ENCODE measurements at regions not wholly inside any gene's neighbourhood (a gene's known extent, or its start where the extent isn't known, plus 50 kb on each side); places are given as distances from the start of the nearest gene placed in this dataset.
A peak's percentile ranks its signal among the peaks of the same experiment; 100 is the strongest.
"Not testable (repeated sequence)": the region's sequence is repeated elsewhere in the genome, so short reads cannot be mapped to it uniquely, and the experiment has no call there.

GRCh38 chr4:3953140-3953489 is 186.9 kb downstream of the ADRA2C start:
- DNase-seq (ENCODE audit: low spot score); FAIRE-seq: not testable (repeated sequence)

- DNase-seq (ENCODE audit: low spot score): peak; percentile 52
- FAIRE-seq: not testable (repeated sequence)
Observed at GRCh38 chr4:3954540-3955320, 188.5 kb downstream of the ADRA2C start.

GRCh38 chr4:3955321-3956164 is 189.4 kb downstream of the ADRA2C start:
- not testable (repeated sequence) for FAIRE-seq
- peak; percentile 84 for DNase-seq (ENCODE audit: low spot score)

- not testable (repeated sequence) for FAIRE-seq; DNase-seq (ENCODE audit: low spot score)
Observed at GRCh38 chr4:3956165-3956867, 190.1 kb downstream of the ADRA2C start.

GRCh38 chr4:3961091-3961672 is 195.0 kb downstream of the ADRA2C start:
- DNase-seq (ENCODE audit: low spot score); FAIRE-seq: not testable (repeated sequence)

GRCh38 chr4:3964572-3965278 is 198.5 kb downstream of the ADRA2C start:
- DNase-seq (ENCODE audit: low spot score); FAIRE-seq: not testable (repeated sequence)

- DNase-seq (ENCODE audit: low spot score); FAIRE-seq: not testable (repeated sequence)
Observed at GRCh38 chr4:3967204-3967603, 201.0 kb downstream of the ADRA2C start.

- DNase-seq (ENCODE audit: low spot score); FAIRE-seq: not testable (repeated sequence)
Observed at GRCh38 chr4:3972626-3973025, 206.4 kb downstream of the ADRA2C start.

GRCh38 chr4:3973581-3974200 is 207.5 kb downstream of the ADRA2C start:
- not testable (repeated sequence) for FAIRE-seq; DNase-seq (ENCODE audit: low spot score)

- not testable (repeated sequence) for DNase-seq (ENCODE audit: low spot score)
Observed at GRCh38 chr4:3983518-3984125, 217.4 kb downstream of the ADRA2C start.

GRCh38 chr4:3984796-3985195 is 218.6 kb downstream of the ADRA2C start:
- not testable (repeated sequence) for FAIRE-seq; DNase-seq (ENCODE audit: low spot score)

More at GRCh38 chr4:3983518-3984125, 217.4 kb downstream of the ADRA2C start:
- FAIRE-seq: not testable (repeated sequence)

- not testable (repeated sequence) for DNase-seq (ENCODE audit: low spot score); FAIRE-seq
Observed at GRCh38 chr4:3986412-3986811, 220.2 kb downstream of the ADRA2C start.

GRCh38 chr4:3997386-3997785 is 229.3 kb downstream of the OTOP1 start:
- not testable (repeated sequence) for DNase-seq (ENCODE audit: low spot score); FAIRE-seq

- DNase-seq (ENCODE audit: low spot score); FAIRE-seq: not testable (repeated sequence)
Observed at GRCh38 chr4:4004036-4004435, 222.7 kb downstream of the OTOP1 start.

GRCh38 chr4:4004702-4005101 is 222.0 kb downstream of the OTOP1 start:
- DNase-seq (ENCODE audit: low spot score); FAIRE-seq: not testable (repeated sequence)

- FAIRE-seq; DNase-seq (ENCODE audit: low spot score): not testable (repeated sequence)
Observed at GRCh38 chr4:4006356-4006755, 220.4 kb downstream of the OTOP1 start.

- not testable (repeated sequence) for DNase-seq (ENCODE audit: low spot score); FAIRE-seq
Observed at GRCh38 chr4:4019071-4019470, 207.7 kb downstream of the OTOP1 start.

GRCh38 chr4:4021161-4021560 is 205.6 kb downstream of the OTOP1 start:
- FAIRE-seq: not testable (repeated sequence)

GRCh38 chr4:4026708-4027107 is 200.0 kb downstream of the OTOP1 start:
- not testable (repeated sequence) for FAIRE-seq; DNase-seq (ENCODE audit: low spot score)

More at GRCh38 chr4:4021161-4021560, 205.6 kb downstream of the OTOP1 start:
- DNase-seq (ENCODE audit: low spot score): not testable (repeated sequence)

Measured in urothelium cell line (cell line).